Smooth muscle cell (in vitro differentiated cells): ENCODE measurements at regions not wholly inside any gene's neighbourhood (a gene's known extent, or its start where the extent isn't known, plus 50 kb on each side); places are given as distances from the start of the nearest gene placed in this dataset.

Experiments
- DNase-seq: peaks from one replicate; lab custom pipeline; 2025; ENCODE audit not compliant: unreplicated experiment; lab: John Stamatoyannopoulos, UW
- H2AFZ ChIP-seq: fragments of 200-600 bp; sonication (generic); 2 replicates; pipeline ENCODE4 v1.6.0; 2016; ENCODE audit warnings: antibody characterized with exemption, low read depth, mild to moderate bottlenecking
- H3F3A ChIP-seq: fragments of 200-600 bp; sonication (generic); 2 replicates; pipeline ENCODE4 v1.6.0; 2017; ENCODE audit warnings: antibody characterized with exemption, low read depth
- H3K27ac ChIP-seq: fragments of 200-600 bp; sonication (generic); 2 replicates; pipeline ENCODE4 v1.5.1; 2016; ENCODE audit warnings: low read depth, mild to moderate bottlenecking
- H3K27me3 ChIP-seq: fragments of 200-600 bp; sonication (generic); 2 replicates; pipeline ENCODE4 v1.6.1; 2016; ENCODE audit warnings: low read depth, mild to moderate bottlenecking
- H3K36me3 ChIP-seq: fragments of 200-600 bp; sonication (generic); 2 replicates; pipeline ENCODE4 v1.5.1; 2016; ENCODE audit warnings: low read depth
- H3K4me1 ChIP-seq: fragments of 200-600 bp; sonication (generic); 2 replicates; pipeline ENCODE4 v1.5.1; 2016; ENCODE audit warnings: low read depth
- H3K4me2 ChIP-seq: fragments of 200-600 bp; sonication (generic); 2 replicates; pipeline ENCODE4 v1.6.0; 2016; ENCODE audit warnings: mild to moderate bottlenecking
- H3K4me3 ChIP-seq: fragments of 200-600 bp; sonication (generic); 2 replicates; pipeline ENCODE4 v1.5.1; 2016; ENCODE audit warnings: mild to moderate bottlenecking
- H3K79me2 ChIP-seq: fragments of 200-600 bp; sonication (generic); 2 replicates; pipeline ENCODE4 v1.6.0; 2016; ENCODE audit warnings: low read depth, mild to moderate bottlenecking
- H3K9ac ChIP-seq: fragments of 200-600 bp; sonication (generic); 2 replicates; pipeline ENCODE4 v1.6.0; 2016; ENCODE audit warnings: low read depth
- H3K9me3 ChIP-seq: fragments of 200-600 bp; sonication (generic); replicated peaks from 2 replicates; pipeline ENCODE4 v1.5.1; 2016; ENCODE audit warnings: low read depth
- H4K20me1 ChIP-seq: fragments of 200-600 bp; sonication (generic); 2 replicates; pipeline ENCODE4 v1.6.0; 2016; ENCODE audit warnings: low read depth
- WGBS: methylation state at CpG from one replicate; pipeline ENCODE4 v1.1.7; 2016; ENCODE audit warnings: low lambda C conversion rate; 5-methylcytosine and 5-hydroxymethylcytosine counted together
- TF ChIP-seq, protein P1 (sequence below): fragments of 200-600 bp; sonication (generic); IDR thresholded peaks from 2 replicates; pipeline ENCODE4 v1.5.1; 2017; ENCODE audit warnings: borderline replicate concordance, mild to moderate bottlenecking, antibody characterized with exemption; ENCODE audit not compliant: insufficient read depth, poor library complexity, severe bottlenecking

DNA sequence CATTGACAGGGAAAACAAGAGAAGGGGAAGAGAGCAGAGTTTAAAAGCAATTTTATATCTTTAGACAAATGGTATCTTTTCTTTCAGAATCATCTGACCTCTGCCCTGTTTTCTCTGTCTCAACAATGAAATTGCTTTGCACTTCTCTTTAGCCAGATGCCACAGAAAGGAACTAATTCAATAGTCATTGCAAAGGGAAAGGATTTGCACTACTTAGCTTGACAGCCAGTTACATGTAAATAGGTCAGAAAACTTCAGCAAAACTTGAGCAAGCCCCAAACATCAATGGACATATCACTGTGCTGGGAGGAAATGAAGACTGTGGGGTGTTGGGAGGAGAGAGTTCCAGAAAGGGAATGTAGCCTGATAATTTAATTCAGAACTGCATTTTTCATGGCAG is 181.3 kb upstream of the FAM83B start:
- Histone ChIP-seq H3K27ac (no peak overlapping the region), H3K4me3 (no peak overlapping the region), H3K9ac (no peak overlapping the region), H2AFZ (no peak overlapping the region), H3K79me2 (no peaks in the 10 kb centered on the region), H3F3A (no peaks in the 10 kb centered on the region), H3K9me3 (no peaks in the 10 kb centered on the region), H3K36me3 (no peaks in the 10 kb centered on the region), H3K4me2 (no peak overlapping the region), H3K4me1 (peaks cover 8% of the 10 kb centered on the region), H4K20me1 (no peaks in the 10 kb centered on the region), H3K27me3 (no peaks in the 10 kb centered on the region)
- DNase-seq: no peak
- TF ChIP-seq, protein P1, sequence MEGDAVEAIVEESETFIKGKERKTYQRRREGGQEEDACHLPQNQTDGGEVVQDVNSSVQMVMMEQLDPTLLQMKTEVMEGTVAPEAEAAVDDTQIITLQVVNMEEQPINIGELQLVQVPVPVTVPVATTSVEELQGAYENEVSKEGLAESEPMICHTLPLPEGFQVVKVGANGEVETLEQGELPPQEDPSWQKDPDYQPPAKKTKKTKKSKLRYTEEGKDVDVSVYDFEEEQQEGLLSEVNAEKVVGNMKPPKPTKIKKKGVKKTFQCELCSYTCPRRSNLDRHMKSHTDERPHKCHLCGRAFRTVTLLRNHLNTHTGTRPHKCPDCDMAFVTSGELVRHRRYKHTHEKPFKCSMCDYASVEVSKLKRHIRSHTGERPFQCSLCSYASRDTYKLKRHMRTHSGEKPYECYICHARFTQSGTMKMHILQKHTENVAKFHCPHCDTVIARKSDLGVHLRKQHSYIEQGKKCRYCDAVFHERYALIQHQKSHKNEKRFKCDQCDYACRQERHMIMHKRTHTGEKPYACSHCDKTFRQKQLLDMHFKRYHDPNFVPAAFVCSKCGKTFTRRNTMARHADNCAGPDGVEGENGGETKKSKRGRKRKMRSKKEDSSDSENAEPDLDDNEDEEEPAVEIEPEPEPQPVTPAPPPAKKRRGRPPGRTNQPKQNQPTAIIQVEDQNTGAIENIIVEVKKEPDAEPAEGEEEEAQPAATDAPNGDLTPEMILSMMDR: no peak

- Histone ChIP-seq H3K4me2 (no peak overlapping the region), H3F3A (no peaks in the 10 kb centered on the region), H3K9ac (no peak overlapping the region), H2AFZ (no peak overlapping the region), H4K20me1 (no peaks in the 10 kb centered on the region), H3K4me1 (no peaks in the 10 kb centered on the region), H3K27ac (no peak overlapping the region), H3K4me3 (no peak overlapping the region), H3K36me3 (no peaks in the 10 kb centered on the region), H3K9me3 (no peaks in the 10 kb centered on the region), H3K27me3 (no peaks in the 10 kb centered on the region), H3K79me2 (no peaks in the 10 kb centered on the region)
- DNase-seq: no peak
- TF ChIP-seq, protein P1: no peak
- 96% methylated on average over 2 of the region's 2 CpGs for WGBS
These were observed 166.0 kb upstream of the FAM83B start for GRCh38 chr6:54680531-54680930.

DNA sequence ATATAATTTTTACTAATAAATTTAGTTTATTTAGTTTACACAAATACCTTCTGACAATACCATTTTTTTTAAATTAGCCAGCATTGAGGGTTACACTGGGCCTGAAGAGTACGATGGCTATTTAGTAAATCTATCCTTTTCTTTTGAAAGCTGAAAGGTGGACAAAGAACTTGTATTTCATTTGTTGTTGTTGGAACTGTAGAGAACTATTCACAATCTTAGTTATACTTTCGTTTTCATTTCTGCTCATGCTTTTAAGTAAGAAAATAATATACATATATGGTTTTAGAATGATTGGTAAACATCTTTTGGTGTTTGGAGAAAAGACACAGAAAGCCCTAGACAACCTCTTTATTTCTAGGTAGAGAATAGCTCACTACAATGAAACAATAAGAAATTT is 165.3 kb upstream of the FAM83B start:
- H2AFZ ChIP-seq: peak overlapping the region; percentile 17
- H3K4me2 ChIP-seq: no peak overlapping the region

DNA sequence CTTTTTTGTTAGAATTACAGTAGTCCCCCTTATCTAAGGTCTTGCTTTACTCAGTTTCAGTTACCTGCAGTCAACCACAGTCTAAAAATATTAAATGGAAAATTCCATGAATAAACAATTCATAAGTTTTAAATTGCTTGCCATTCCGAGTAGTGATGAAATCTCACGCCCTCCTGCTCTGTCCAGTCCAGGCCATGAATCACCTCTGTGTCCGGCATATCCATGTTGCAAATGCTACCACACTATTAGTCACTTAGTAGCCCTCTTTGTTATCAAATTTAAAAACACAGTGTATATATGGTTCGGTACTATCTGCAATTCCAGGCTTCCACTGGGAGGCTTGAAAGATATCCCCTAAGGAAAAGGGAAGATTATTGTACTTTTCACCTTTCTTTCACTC is 164.6 kb upstream of the FAM83B start:
- Histone ChIP-seq H3K27ac (no peak overlapping the region), H4K20me1 (no peaks in the 10 kb centered on the region), H3K36me3 (no peaks in the 10 kb centered on the region), H3K4me2 (no peak overlapping the region), H3K79me2 (no peaks in the 10 kb centered on the region), H3K27me3 (no peaks in the 10 kb centered on the region), H3K9me3 (no peaks in the 10 kb centered on the region), H3K9ac (no peak overlapping the region), H3K4me3 (no peak overlapping the region), H3K4me1 (no peaks in the 10 kb centered on the region), H2AFZ (no peak overlapping the region), H3F3A (no peaks in the 10 kb centered on the region)
- TF ChIP-seq, protein P1: no peak
- 49% methylated on average over 4 of the region's 4 CpGs for WGBS
- DNase-seq: no peak

More for the DNA sequence above, 165.3 kb upstream of the FAM83B start:
- Histone ChIP-seq H3K9ac (no peak overlapping the region), H3K9me3 (no peaks in the 10 kb centered on the region), H3K4me1 (no peaks in the 10 kb centered on the region), H3K27ac (no peak overlapping the region), H3K79me2 (no peaks in the 10 kb centered on the region), H4K20me1 (no peaks in the 10 kb centered on the region), H3K4me3 (no peak overlapping the region), H3K36me3 (no peaks in the 10 kb centered on the region), H3F3A (no peaks in the 10 kb centered on the region), H3K27me3 (no peaks in the 10 kb centered on the region)
- WGBS: 87% methylated on average over 2 of the region's 2 CpGs
- TF ChIP-seq, protein P1: no peak
- no peak for DNase-seq
